Epithelial cell of proximal tubule (primary cell): ENCODE measurements at regions not wholly inside any gene's neighbourhood (a gene's known extent, or its start where the extent isn't known, plus 50 kb on each side); places are given as distances from the start of the nearest gene placed in this dataset.

Experiments
- DNase-seq: peaks from one replicate; pipeline ENCODE4 v3.0.0-alpha.2; 2011; ENCODE audit warnings: low read depth
- H3K4me3 ChIP-seq: 2 replicates; pipeline ENCODE4 v1.5.1; 2011; ENCODE audit warnings: low read depth, mild to moderate bottlenecking, low read length
- CTCF ChIP-seq: conservative IDR thresholded peaks from 2 replicates; pipeline ENCODE4 v1.5.1; 2012; ENCODE audit warnings: low read depth, mild to moderate bottlenecking, low read length

GRCh38 chr18:56127322-56128099, 510.9 kb downstream of the TXNL1 start:
- no peak overlapping the region for H3K4me3 ChIP-seq
- DNase-seq = no peak
- TF ChIP-seq CTCF = no peak

- no peak overlapping the region for H3K4me3 ChIP-seq
- TF ChIP-seq CTCF = no peak
- no peak for DNase-seq
These were observed 514.2 kb downstream of the TXNL1 start for GRCh38 chr18:56124186-56124585.

GRCh38 chr18:56121669-56122068, 516.7 kb downstream of the TXNL1 start:
- no peak for DNase-seq
- no peak overlapping the region for H3K4me3 ChIP-seq
- no peak for TF ChIP-seq CTCF

GRCh38 chr18:56120782-56121181, 517.6 kb downstream of the TXNL1 start:
- no peak for DNase-seq
- H3K4me3 ChIP-seq = no peak overlapping the region
- no peak for TF ChIP-seq CTCF

GRCh38 chr18:56119681-56120080, 518.7 kb downstream of the TXNL1 start:
- H3K4me3 ChIP-seq = no peak overlapping the region
- no peak for TF ChIP-seq CTCF
- no peak for DNase-seq

- TF ChIP-seq CTCF = no peak
- no peak overlapping the region for H3K4me3 ChIP-seq
- no peak for DNase-seq
These were observed 520.0 kb downstream of the TXNL1 start for GRCh38 chr18:56118422-56118821.
